ENCODE measurements at regions not wholly inside any gene's neighbourhood (a gene's known extent, or its start where the extent isn't known, plus 50 kb on each side); places are given as distances from the start of the nearest gene placed in this dataset.
A peak's percentile ranks its signal among the peaks of the same experiment; 100 is the strongest.

GRCh38 chr5:143729334-143729946 lies 82.5 kb upstream of the HMHB1 start:
- DNase-seq, result no peak

DNA sequence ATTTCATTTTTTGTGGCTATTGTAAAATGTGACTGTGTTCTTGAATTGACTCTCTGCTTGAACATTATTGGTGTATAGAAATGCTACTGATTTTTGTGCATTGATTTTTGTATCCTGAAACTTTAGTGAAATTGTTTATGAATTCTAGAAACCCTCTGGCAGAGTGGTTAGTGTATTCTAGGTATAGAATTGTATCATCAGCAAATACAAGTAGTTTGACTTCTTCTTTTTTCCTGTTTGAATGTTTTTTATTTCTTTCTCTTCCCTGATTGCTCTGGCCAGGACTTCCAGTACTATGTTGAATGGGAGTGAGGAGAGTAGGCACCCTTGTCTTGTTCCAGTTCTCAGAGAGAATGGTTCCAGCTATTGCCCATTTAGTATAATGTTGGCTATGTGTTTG lies 88.8 kb upstream of the HMHB1 start:
- no peak for DNase-seq

DNA sequence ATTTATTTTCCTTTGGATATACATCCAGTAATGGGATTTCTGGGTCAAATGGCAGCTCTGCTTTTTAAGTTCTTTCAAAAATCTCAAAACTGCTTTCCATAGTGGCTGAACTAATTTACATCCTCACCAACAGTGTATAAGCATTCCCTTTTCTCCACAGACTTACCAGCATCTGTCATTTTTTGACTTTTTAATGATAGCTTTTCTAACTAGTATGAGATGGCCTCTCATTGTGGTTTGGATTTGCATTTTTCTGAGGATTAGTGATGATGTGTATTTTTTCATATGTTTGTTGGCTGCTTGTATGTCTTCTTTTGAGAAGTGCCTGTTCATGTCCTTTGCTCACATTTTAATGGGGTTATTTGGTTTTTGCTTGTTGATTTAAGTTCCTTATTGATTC lies 90.0 kb upstream of the HMHB1 start:
- no peak for DNase-seq

DNA sequence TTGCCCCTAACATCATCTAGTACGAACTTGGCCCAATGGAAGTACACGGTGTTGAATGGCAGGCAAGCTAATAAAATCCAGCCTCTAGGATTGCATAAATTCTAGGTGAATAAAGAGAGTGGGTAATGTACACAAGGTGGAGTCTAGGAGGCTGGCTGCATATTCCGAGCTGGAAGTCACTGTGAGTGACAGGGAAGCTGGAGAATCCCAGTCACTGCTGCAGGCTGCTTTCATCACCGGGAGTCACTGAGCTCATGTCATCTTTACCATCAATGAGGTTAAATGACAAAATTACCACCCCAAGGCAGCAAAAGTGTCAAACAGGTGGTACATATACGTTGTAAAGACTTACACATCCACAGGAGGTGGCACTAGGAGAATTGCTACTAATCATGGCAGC lies 91.3 kb upstream of the HMHB1 start:
- DNase-seq, result no peak

DNA sequence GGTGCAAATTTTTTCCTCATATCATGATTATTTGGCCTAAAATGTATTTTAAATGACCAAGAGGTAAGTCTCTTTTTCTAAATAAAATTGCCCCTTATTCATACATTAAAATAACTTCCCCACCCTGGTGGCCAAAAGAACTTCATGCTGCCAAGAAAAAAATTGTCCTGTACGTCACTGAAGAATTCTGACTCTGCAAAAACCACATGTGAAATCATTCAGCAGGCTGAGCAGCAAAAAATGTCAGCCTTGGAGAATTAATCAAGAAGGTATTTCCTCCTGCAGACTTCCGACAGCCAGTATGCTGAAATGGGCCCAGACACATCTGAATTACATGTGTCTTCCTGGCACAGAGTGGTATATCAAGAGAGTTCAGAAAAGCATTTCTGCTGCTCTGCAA lies 94.6 kb upstream of the HMHB1 start:
- no peak for DNase-seq

GRCh38 chr5:143716881-143717280 lies 95.1 kb upstream of the HMHB1 start:
- no peak for DNase-seq

DNA sequence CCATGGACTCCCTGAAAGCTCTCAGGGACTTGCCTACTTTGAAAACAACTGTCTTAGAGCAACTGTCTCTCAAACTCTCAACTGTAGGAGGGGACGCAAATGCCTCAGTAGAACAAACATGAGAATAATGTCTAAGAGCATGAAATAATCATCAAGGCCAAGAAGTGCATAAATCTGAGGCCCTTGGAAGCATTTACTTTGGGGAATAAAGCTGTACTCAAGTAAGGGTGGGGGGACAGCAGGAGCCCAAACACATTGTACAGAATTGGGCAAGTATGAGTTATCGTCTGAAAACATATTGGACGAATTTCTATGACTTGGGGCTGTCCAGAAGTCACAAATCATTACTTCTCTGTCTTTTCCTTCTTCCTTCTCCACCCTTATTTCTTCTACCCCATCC lies 96.3 kb upstream of the HMHB1 start:
- no peak for DNase-seq

DNA sequence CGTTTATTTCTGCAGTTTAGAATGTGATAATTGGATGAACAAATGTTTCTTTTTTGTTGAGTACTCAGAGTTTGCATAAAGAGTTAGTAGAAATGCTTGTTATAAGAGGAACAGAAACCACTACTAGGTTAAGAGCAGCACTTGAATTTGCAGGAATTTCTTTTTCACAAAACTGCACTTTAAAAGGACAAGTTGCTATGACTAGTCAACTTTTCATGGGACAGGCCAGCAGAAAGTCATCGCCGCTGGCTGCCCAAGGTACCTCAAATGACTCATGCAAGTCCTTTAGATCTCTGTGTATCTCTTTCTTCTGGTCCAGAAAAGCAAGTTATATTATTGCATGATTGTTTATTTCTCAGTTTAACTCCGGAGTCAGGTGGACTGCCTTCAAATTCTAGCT lies 97.3 kb upstream of the HMHB1 start:
- DNase-seq, result no peak

DNA sequence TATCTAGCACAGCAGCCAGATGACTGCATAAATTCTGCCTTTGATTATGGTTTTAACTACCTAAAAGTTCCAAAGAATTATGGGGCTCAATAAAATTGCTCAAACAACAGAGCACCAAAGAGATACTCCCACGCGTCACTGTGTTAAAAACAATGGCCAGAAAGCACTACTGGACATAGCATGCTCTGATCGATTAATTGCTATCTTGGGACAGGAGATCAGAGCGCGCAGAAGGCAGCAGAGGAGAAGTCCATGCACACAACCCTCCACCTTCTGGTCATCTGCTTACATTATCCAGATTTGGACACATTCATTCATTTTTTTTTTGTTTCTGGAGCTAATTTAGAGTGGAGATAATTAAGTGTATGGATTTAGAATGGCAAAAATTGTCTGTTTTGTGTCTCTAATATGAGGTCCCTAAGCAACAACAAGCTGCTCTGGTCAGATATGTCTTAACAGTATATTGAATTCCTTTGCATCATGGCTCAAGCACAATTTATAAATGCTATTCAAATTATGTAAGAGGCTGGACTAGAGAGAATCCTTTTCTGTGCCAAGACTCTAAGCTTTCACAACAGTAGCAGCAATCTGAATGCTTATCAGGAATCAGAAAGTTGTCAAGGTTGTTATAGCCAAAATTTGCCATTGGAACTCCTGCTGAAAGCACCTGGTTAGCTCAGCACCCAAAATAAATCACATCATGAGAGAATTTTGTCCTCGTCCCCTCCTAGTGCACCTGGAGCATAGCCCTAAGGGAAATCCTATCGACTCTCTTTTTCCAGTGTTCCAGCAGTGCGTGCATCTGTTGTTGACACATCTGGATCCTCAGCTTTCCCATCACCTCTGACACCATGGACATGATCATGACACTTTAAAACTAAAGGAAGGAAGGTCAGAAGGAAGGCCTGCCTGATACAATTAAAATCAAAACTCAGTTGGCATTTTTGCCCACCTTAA lies 98.6 kb upstream of the HMHB1 start:
- DNase-seq, result no peak

- DNase-seq, result no peak
These were observed 103.3 kb upstream of the HMHB1 start for GRCh38 chr5:143708672-143709071.

DNA sequence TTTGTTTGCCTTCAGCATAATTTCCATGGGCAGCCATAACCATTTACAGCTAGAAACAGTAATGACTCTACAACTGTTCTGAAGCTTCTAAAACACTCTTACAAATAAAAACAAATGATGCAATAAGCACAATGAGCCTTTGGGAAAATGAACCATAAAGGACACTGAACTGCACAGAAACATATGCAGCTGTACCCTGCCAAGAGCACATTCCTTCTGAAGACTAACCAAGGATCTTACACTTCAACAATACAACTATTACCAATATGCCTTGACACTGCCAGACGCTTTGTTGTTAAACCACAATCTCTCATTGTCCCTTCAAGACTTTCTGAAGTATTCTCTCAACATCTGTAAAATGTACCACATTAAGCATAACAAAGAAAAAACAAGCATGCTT lies 104.2 kb upstream of the HMHB1 start:
- DNase-seq, result no peak

DNA sequence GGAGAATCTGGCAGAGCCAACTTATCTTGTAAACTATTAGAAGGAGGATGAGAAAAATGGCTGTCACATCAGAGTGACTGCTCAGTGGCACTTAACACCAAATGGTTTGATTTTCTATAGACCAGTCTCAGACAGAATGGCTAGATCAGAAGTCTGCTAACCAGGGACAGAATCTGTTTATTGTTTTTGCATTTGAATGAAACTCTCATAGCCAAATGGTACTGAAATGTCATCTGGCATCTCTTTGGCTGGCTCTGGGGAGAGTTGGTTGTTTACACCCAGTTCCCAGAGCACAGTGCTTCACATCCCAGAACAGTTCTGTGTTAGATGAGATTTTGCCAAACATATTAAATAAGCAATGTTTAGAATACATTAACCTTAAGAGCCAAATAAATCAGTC lies 106.6 kb upstream of the HMHB1 start:
- DNase-seq, result no peak

DNA sequence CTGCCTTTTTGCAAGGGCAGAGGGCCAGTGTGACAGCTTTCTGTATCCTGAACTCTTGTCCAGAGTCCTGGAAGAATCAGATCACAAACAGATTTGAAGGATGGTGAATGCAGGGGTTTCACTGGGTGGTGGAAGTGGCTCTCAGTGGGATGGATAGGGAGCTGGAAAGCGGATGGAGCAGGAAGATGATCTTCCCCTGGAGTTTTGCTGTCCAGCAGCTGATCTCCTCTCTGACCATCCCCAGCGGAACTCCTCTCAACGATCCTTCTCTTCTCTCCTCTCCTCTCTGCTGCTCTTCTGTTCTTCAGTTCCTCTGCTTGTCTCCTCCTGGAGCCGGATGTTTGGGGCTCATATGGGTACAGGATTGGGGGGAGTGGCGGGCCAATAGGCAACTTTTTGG lies 108.3 kb upstream of the HMHB1 start:
- no peak for DNase-seq

- DNase-seq, result no peak
These were observed 110.5 kb upstream of the HMHB1 start for GRCh38 chr5:143701493-143701892.

- DNase-seq, result no peak
These were observed 111.0 kb upstream of the HMHB1 start for GRCh38 chr5:143700994-143701393.

DNA sequence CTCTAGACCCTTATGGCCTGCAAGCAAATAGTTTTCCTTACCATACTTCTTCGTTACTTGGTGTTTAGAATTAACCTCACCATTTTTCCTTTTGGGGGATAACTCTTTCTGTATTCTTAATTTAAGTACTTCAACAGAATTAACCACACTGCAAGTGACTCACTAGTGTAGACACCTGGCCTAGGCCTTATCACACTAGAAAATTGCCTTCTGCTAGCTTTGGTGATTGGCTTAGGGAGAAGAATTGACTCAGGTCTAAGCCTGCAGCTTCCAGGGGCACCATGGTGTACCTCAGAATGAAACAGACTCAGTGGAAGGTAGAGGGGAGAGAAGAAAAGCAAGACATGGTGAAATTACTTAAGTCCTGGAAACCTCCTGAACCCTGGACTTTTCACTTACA lies 112.8 kb upstream of the HMHB1 start:
- DNase-seq, result no peak

GRCh38 chr5:143698574-143698973 lies 113.4 kb upstream of the HMHB1 start:
- peak; percentile 18 for DNase-seq

DNA sequence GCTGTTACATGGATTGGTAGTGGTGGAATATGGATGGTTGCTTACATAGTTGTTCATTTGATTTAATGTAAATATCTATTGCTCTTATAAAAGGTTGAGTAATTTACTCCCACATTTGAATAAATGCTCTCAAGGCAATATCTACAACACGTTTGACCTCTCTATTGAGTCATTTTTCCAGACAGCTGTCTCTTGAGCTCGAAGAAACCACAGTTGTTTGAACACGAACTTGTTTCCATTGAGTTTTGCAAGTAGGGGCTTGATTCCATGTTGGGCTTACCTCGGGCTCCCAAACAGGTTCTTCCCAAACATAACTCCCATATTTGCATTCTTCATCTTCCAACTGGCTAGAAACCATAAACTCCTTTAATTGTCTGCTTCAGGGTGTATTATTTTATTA lies 115.0 kb upstream of the HMHB1 start:
- no peak for DNase-seq

DNA sequence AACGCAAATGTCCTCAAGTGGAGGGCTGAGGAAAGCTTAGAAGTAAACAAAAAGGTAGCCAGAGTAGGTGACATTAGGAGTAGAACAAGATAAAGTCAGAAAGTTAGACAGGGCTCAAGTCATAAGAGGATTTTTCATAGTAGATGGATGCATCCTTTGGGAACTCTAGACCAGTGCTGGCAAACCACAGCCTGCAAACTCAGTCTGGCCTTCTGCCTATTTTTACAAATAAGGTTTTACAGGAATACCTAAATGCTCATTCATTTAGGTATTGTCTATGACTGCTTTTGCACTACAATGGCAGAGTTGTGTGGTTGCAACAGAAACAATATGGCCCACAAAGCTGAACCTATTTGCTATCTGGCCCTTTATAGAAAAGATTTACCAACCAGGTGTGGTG lies 116.0 kb upstream of the HMHB1 start:
- DNase-seq, result no peak

GRCh38 chr5:143695244-143695864 lies 116.6 kb upstream of the HMHB1 start:
- DNase-seq, result no peak

GRCh38 chr5:143694357-143694756 lies 117.6 kb upstream of the HMHB1 start:
- no peak for DNase-seq

- DNase-seq, result no peak
These were observed 118.2 kb upstream of the HMHB1 start for GRCh38 chr5:143693651-143694252.

DNA sequence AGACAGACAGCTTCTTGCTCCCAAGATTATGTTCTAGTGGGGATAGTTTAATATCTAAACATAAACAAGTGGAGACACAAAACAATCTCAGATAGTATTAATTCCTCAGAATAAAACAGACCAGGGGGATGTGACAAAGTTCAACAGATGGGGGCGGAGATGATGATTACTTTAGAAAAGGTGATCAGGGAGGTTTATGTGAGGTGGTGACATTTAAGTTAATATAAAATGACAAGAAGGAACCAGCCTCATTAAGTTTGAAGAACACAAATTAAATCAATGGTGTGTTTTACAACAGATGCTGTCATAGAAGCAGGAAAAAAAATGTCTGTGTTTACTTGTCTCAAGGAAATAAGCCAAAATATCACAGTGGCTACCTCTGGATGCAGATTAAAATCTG lies 119.6 kb upstream of the HMHB1 start:
- no peak for DNase-seq

GRCh38 chr5:143691945-143692290 lies 120.0 kb upstream of the HMHB1 start:
- DNase-seq, result no peak
